Left cardiac atrium (tissue), 4 donors: ENCODE measurements at regions not wholly inside any gene's neighbourhood (a gene's known extent, or its start where the extent isn't known, plus 50 kb on each side); places are given as distances from the start of the nearest gene placed in this dataset.

Source experiments
- ATAC-seq, 2 donors: fragments of 200-7000 bp; cut with Tn5 transposase; one replicate each; pipeline ENCODE4 v1.9.1; 2020; ENCODE audit warnings: mild to moderate bottlenecking in 2 of 2, moderate library complexity in 2 of 2
- DNase-seq: peaks from one replicate; pipeline ENCODE4 v3.0.0-alpha.2; 2020
- intact Hi-C, 2 donors: fragments of 100-400 bp; cut with DNase I; formaldehyde crosslinking; loops; one replicate each; pipeline versions ENCODE4 v1.14.1 to v1.15.1; 2022 to 2023
- donor health status: DM: no; HTN: yes; CAD: no.
- donor health status: DM: no; HTN: yes; CAD: no; lungs with severe emphysema.
- donor health status: DM: yes; HTN: yes; CAD: no.
- donor health status: Dilated cardiomyopathy.

GRCh38 chr9:21653589-21653988, 148.8 kb upstream of the MTAP start:
- DNase-seq (no peak), ATAC-seq (no peak)
- intact Hi-C loops = no loop called here

- ATAC-seq (peak; percentile 71 to 88), DNase-seq (no peak)
- intact Hi-C loops = no loop called here
Observed at GRCh38 chr9:21656776-21657674, 145.4 kb upstream of the MTAP start.

- DNase-seq (no peak), ATAC-seq (no peak)
- intact Hi-C loops = no loop called here
Observed at GRCh38 chr9:21657966-21658667, 144.3 kb upstream of the MTAP start.

- intact Hi-C loops = no loop called here
- DNase-seq = no peak
Observed at GRCh38 chr9:21660976-21661375, 141.5 kb upstream of the MTAP start.

GRCh38 chr9:21661626-21662025, 140.8 kb upstream of the MTAP start:
- DNase-seq (no peak), ATAC-seq (peak in 1 of 2 donors; percentile 36)
- intact Hi-C loops = no loop called here

More at GRCh38 chr9:21660976-21661375, 141.5 kb upstream of the MTAP start:
- no peak for ATAC-seq

GRCh38 chr9:21668516-21668915, 133.9 kb upstream of the MTAP start:
- no peak for DNase-seq
- intact Hi-C loops = no loop called here
- no peak for ATAC-seq

GRCh38 chr9:21669701-21670100, 132.7 kb upstream of the MTAP start:
- ATAC-seq (no peak), DNase-seq (no peak)
- intact Hi-C loops = no loop called here

GRCh38 chr9:21670374-21670773, 132.1 kb upstream of the MTAP start:
- intact Hi-C loops = no loop called here
- no peak for DNase-seq
- ATAC-seq = no peak

- intact Hi-C loops = no loop called here
- ATAC-seq = no peak
- no peak for DNase-seq
Observed at GRCh38 chr9:21672140-21672539, 130.3 kb upstream of the MTAP start.

GRCh38 chr9:21672761-21673160, 129.7 kb upstream of the MTAP start:
- DNase-seq = no peak
- intact Hi-C loops = no loop called here
- ATAC-seq = no peak

GRCh38 chr9:21674894-21675293, 127.5 kb upstream of the MTAP start:
- ATAC-seq (no peak), DNase-seq (no peak)
- intact Hi-C loops = no loop called here

- no peak for ATAC-seq
- intact Hi-C loops = no loop called here
Observed at GRCh38 chr9:21677387-21677786, 125.0 kb upstream of the MTAP start.

GRCh38 chr9:21677834-21678233, 124.6 kb upstream of the MTAP start:
- DNase-seq = no peak
- no peak for ATAC-seq
- intact Hi-C loops = no loop called here

More at GRCh38 chr9:21677387-21677786, 125.0 kb upstream of the MTAP start:
- DNase-seq = no peak

- no peak for ATAC-seq
- intact Hi-C loops = no loop called here
- DNase-seq = no peak
Observed at GRCh38 chr9:21679432-21679831, 123.0 kb upstream of the MTAP start.

- intact Hi-C loops = no loop called here
- ATAC-seq (no peak), DNase-seq (no peak)
Observed at GRCh38 chr9:21680590-21680989, 121.8 kb upstream of the MTAP start.

- no peak for ATAC-seq
Observed at GRCh38 chr9:21681641-21682040, 120.8 kb upstream of the MTAP start.

GRCh38 chr9:21682381-21682780, 120.1 kb upstream of the MTAP start:
- ATAC-seq (no peak), DNase-seq (no peak)
- intact Hi-C loops = no loop called here

More at GRCh38 chr9:21681641-21682040, 120.8 kb upstream of the MTAP start:
- intact Hi-C loops = no loop called here
- no peak for DNase-seq

GRCh38 chr9:21682981-21683380, 119.5 kb upstream of the MTAP start:
- no peak for ATAC-seq
- intact Hi-C loops = no loop called here
- DNase-seq = no peak

GRCh38 chr9:21683484-21684175, 118.8 kb upstream of the MTAP start:
- intact Hi-C loops = no loop called here
- ATAC-seq (no peak), DNase-seq (no peak)

GRCh38 chr9:21684231-21684630, 118.2 kb upstream of the MTAP start:
- no peak for ATAC-seq
- intact Hi-C loops = no loop called here

More at GRCh38 chr9:21684231-21684630, 118.2 kb upstream of the MTAP start:
- DNase-seq = no peak
